Progenitor cell of endocrine pancreas (in vitro differentiated cells): ENCODE measurements at regions not wholly inside any gene's neighbourhood (a gene's known extent, or its start where the extent isn't known, plus 50 kb on each side); places are given as distances from the start of the nearest gene placed in this dataset.
"Not testable (repeated sequence)": the region's sequence is repeated elsewhere in the genome, so short reads cannot be mapped to it uniquely, and the experiment has no call there.

Source experiments
- DNase-seq: peaks from one replicate; pipeline ENCODE4 v3.0.0; 2021; ENCODE audit warnings: low spot score; ENCODE audit not compliant: unreplicated experiment
- H3K27ac Mint-ChIP-seq: 2 replicates; pipeline ENCODE4 v1.8.0; 2021; ENCODE audit warnings: mild to moderate bottlenecking, moderate library complexity, mixed read lengths
- H3K27me3 Mint-ChIP-seq: 2 replicates; pipeline ENCODE4 v1.8.0; 2021; ENCODE audit warnings: mixed read lengths
- H3K36me3 Mint-ChIP-seq: 2 replicates; pipeline ENCODE4 v1.8.0; 2022; ENCODE audit warnings: mixed read lengths; ENCODE audit not compliant: insufficient read depth
- H3K4me1 Mint-ChIP-seq: 2 replicates; pipeline ENCODE4 v1.8.0; 2021; ENCODE audit warnings: low read depth, mixed read lengths
- H3K4me3 Mint-ChIP-seq: 2 replicates; pipeline ENCODE4 v1.8.0; 2021; ENCODE audit warnings: low read depth, mild to moderate bottlenecking, moderate library complexity, mixed read lengths
- H3K9me3 Mint-ChIP-seq: 2 replicates; pipeline ENCODE4 v1.8.0; 2021; ENCODE audit warnings: low read depth, mixed read lengths
- CTCF ChIP-seq: fragments of 200-600 bp; sonication (generic); IDR thresholded peaks from one replicate; pipeline ENCODE4 v1.5.0; 2021; ENCODE audit warnings: antibody characterized with exemption, mild to moderate bottlenecking; ENCODE audit not compliant: unreplicated experiment

DNA sequence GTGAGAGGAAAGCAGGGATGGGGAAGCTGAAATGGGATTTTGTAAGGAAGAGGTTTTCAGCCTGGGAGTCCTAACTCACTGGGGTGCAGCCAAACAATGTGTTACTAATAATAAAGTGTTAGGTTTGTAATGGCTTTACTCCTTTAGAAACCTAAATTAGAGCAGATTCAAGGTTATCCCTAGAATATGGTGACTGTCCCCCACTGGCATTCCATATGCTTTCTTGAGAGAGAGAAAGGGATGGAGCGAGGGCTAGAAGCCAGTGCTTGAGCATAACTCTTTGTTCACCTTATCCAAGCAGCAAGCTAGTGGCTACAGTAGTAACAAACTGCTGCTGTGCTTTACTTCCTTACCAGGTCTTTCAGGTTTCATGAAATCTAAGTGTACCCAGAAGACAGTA is 249.1 kb upstream of the PGRMC2 start:
- TF ChIP-seq CTCF: no peak
- no peak for DNase-seq
- H3K36me3 Mint-ChIP-seq: peaks cover 5% of the 10 kb centered on the region
- H3K4me3 Mint-ChIP-seq: no peak overlapping the region
- no peak overlapping the region for H3K27ac Mint-ChIP-seq
- H3K27me3 Mint-ChIP-seq: no peaks in the 10 kb centered on the region
- peaks cover 6% of the 10 kb centered on the region for H3K4me1 Mint-ChIP-seq
- H3K9me3 Mint-ChIP-seq: peaks cover 9% of the 10 kb centered on the region

GRCh38 chr4:128535510-128535909 is 247.9 kb upstream of the PGRMC2 start:
- H3K4me1 Mint-ChIP-seq, H3K27ac Mint-ChIP-seq, DNase-seq, H3K27me3 Mint-ChIP-seq, H3K36me3 Mint-ChIP-seq, H3K4me3 Mint-ChIP-seq, H3K9me3 Mint-ChIP-seq: not testable (repeated sequence)

GRCh38 chr4:128528793-128529553 is 241.4 kb upstream of the PGRMC2 start:
- Mint-ChIP-seq H3K27ac (peak overlapping the region; percentile 94), H3K36me3 (no peaks in the 10 kb centered on the region), H3K9me3 (no peaks in the 10 kb centered on the region), H3K4me3 (no peak overlapping the region), H3K4me1 (peaks cover 23% of the 10 kb centered on the region), H3K27me3 (no peaks in the 10 kb centered on the region)
- no peak for TF ChIP-seq CTCF
- no peak for DNase-seq

DNA sequence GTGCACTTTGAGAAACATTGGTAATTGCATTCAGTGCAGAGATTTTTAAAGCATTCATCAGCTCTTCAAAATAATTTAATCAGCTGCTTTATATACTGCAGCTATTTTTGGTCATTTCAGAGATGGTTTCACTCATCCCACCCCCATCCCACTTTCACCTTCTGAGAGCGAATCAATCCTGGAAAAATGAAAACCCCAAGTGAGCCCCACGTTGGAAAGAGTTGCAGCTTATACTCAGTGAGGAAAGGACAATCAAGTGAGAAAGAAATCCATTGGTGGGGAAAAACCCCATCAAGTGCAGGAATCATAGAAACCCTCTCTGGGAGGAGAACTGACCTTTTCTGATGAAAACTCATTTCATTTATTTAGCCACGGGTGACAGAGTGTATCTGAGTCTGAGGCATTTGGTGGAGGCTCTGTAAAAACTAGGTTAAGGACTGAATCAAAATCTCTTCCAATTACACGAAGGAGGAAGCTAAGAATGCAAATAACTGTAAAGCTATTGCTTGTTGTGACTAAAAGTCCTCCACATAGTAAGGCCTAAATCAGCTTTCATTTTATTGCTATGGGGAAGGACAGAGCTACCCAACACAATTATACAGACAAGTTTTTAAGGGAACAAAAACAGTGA is 240.4 kb upstream of the PGRMC2 start:
- no peak for TF ChIP-seq CTCF
- Mint-ChIP-seq H3K9me3 (no peaks in the 10 kb centered on the region), H3K27me3 (no peaks in the 10 kb centered on the region), H3K4me1 (peaks cover 23% of the 10 kb centered on the region), H3K27ac (no peak overlapping the region), H3K36me3 (no peaks in the 10 kb centered on the region), H3K4me3 (no peak overlapping the region)
- DNase-seq: no peak

DNA sequence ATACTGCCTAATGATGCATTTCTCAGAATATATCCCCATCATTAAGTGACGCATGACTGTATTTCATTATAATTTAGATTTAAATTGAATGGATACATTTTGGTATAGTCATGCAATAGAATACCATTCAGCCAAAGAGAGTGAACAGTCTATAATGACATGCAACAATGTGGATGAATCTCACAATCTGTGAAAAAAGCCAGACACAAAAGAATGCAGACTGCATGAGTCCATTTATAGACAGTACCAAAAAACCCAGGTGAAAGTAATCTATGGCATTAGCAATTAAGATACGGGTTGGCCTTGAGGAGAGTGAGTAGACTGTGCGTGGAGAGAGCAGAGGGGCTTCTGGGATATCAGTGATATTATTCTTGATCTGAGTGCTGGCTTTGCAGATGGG is 239.7 kb upstream of the PGRMC2 start:
- no peaks in the 10 kb centered on the region for H3K36me3 Mint-ChIP-seq
- H3K9me3 Mint-ChIP-seq: no peaks in the 10 kb centered on the region
- TF ChIP-seq CTCF: no peak
- peaks cover 25% of the 10 kb centered on the region for H3K4me1 Mint-ChIP-seq
- no peaks in the 10 kb centered on the region for H3K27me3 Mint-ChIP-seq
- DNase-seq: no peak
- H3K27ac Mint-ChIP-seq: no peak overlapping the region
- no peak overlapping the region for H3K4me3 Mint-ChIP-seq
